ENCODE measurements at regions not wholly inside any gene's neighbourhood (a gene's known extent, or its start where the extent isn't known, plus 50 kb on each side); places are given as distances from the start of the nearest gene placed in this dataset.

DNA sequence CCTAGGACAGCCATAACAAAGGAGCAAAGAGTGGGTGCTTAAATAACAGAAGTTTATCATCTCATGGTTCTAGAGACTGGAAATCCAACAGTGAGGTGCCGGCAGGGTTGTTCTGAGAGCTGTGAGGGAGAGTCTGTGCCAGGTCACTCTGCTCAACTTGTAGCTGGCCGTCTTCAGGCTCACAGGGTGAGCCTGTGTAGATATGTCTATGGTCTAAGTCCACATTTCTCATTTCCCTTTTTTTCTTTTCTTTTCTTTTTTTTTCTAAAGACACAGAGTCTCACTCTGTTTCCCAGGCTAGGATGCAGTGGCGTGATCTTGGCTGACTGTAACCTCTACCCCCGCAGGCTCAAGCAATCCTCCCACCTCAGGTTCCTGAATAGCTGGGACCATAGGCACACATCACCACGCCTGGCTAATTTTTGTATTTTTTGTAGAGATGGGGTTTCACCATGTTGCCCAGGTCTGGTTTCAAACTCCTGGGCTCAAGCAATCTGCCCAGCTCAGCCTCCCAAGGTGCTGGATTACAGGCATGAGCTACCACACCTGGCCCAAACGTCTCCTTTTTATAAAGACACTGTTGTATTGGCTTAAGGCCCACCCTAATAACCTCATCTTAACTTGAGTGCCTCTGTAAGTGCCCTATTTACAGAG, 142.2 kb downstream of the SP3 start:
- DNase-seq (ENCODE audit: low spot score) = no peak

DNA sequence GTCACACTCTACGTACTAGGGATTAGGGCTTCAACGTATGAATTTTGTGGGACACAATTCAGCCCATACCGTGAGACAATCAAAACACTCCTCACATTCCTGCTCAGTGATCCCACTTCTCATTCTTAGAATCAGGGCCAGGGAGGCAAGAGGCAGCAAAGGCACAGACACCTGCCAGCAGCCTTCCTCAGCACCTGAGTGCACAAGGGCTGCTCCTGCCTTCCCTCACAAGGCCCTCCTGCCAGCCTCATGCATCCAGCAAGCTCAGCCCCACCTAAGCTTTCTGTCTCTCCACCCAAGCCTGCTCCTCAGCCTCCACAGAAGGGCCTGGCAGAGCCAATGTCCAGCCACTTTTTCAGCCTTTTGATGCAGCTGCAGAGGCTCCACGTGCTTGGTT, 141.6 kb downstream of the SP3 start:
- DNase-seq (ENCODE audit: low spot score) = no peak

DNA sequence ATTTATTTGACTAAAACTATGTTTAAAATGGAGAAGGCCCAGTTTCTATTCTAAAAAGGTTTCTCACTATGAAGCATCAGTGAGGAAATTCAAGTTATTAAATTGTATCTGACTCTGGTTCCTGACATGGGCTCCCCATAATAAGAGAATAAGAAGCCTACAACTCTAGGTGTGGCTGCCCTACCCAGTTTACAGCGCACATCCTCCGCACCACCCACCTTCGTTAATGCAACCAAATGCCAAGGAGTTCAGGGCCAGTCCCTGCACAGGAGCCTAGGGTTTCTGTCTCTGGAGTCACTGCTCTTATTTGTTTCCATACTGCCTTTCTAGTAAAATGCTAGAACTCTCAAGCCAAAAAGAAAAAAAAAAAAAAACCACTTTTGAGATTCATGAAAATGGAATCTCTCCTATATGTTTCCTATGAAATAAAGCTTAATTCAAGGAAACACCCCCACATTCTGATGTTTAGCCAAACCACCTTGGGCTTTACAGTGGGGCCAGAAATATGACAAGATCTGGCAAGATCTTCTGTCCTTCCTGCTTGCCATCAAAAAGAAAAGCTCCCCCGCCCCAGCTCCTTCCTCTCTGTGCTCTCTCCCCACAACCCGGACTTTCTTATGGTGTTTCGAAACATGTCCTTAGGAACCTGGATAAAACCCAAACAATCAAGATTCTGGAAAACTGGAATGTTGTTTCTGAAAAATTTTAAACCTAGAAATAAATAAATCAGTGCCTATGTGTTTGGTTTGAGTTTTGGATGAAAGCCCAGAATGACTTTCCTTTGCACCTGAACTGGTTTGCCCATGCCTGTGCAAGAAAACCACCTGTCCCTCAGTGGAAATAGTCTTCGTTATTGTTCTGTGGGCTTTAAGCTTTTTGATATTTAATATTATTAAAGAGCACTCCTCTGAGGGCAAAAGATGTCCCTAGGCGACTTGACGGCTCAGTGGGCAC, 136.7 kb downstream of the SP3 start:
- DNase-seq (ENCODE audit: low spot score) = no peak

DNA sequence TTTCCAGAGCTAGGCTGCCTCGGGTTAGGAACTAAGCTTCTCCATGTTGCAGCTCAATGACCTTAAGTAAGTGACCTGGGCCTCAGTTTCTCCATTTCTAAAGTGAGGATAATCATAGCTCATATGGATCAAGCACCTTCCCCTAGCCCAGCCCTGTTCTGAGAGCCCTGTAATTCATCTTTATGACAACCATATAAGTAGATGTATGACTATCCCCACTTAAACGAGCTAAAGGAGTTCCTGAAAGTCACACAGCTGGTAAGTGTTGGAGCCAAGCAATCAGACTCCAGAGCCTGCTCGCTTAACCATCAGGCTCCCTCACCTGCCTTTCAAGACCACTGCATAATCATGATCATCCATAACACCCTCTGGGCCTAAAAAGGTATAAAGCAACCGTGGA, 135.4 kb downstream of the SP3 start:
- DNase-seq (ENCODE audit: low spot score) = no peak

DNA sequence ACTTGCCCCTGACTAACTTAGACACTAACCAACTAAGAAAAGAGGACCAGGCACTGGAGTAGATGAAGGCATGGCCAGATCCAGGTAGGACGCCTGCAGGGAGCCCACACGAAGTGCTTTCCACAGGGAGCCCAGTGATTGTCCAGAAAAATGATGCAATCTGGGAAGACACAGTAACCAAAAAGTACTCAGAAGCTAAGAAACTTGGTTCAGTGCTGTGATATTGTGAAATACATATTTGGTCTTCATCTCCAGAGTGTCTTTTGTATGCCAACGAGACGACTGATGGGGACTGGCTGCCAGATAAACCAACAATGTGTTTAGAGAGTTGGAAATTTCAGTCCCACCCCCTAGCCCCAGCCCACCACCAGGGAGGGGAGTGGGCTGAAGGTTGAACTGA, 135.0 kb downstream of the SP3 start:
- no peak for DNase-seq (ENCODE audit: low spot score)

DNA sequence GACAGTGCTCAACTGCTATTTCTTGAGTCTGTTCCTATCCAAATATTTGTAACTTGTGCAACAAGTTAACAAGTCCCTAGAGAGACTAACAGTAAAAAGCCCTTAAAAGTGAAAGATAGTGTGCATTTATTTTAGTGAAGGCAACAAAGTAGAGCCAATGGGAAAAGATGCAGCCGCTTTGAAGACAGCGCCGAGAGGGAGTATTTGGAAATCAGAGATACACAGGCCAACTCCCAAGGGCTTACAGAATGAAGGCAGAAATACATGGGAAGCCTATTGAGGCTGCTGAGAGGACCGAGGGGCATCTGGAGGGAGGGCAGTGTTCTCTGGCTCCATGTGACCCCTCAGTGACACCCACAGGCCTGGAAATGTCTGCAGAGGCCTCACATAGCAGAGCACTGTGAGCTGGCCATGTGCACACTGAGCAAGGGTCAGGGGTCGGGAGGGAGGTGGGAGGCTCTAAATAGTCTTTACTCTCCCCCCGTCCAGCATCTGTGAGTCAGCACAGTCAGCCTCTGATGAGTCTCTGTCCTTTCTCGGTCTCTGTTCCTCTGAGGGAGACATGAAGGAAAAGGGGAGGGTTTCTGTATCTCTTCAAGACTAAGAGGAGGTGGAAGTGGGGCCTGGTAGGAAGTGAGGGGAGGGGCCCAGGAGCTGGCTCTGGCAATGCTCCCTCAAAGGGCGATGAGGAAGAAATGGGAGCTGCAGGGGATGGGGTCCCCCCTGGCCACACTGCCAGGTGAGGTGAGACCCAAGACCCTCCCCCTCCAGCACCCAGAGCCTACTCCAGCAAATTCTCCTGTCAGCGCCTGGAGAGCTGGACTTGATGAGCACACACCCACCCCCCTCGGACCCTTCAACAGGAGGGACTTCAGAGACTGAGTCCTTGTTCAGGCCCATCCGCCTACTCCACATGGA, 133.6 kb downstream of the SP3 start:
- DNase-seq (ENCODE audit: low spot score) = no peak

DNA sequence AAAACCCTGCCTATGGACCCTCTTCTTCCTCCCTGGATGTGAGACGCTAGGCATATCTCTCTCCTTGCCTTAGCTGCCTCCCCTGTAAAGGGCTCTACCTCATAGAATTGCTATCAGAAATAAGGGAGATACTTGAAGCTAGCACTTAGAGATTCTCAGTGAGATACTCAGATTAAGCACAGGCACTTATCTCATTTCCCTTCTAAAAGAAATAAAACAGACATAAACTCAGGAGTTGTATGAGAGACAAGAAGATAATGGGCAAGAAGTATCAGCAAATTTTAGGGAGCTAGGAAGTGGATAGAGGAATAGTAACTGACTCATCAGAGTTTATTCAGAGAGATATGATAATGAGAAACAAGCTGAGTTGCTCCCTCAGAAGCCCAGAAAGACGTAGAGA, 131.0 kb downstream of the SP3 start:
- DNase-seq (ENCODE audit: low spot score) = no peak

DNA sequence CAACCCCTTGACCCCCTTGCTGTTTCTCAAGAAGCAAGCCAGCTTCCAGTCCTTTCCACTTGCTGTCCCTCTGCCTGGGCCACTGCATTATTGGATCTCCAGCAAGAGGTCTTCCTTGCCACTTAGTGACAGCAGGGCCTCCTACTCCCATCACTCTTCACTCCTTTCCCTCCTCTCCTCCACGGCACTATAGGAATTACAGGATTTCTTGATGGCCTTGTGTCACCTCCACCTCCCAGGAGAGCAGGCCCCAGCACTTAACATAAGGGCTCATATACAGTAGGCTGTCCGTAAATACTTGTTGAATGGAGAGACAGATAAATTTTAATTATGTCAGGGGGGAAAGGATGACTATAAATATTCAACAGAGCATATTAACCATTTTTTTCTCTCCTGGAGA, 129.4 kb downstream of the SP3 start:
- DNase-seq (ENCODE audit: low spot score) = no peak

DNA sequence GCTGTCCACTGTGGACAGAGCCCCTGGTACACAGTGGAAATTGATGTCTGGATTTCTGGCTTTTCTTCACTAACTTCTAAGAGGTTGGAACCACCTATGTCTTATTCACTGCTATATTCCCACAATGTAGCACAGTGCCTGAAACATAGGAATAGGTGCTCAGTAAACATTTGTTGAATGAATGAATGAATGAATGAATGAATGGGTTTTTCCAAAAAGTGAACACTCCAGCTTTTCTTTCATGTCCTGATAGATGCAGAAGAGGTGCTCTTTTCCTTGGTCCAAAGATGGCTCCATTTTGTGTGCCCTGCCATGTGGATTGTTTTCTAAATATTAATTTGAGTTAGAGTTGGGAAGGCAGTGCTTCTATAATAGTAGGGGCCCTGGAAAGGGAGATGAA, 124.1 kb downstream of the SP3 start:
- no peak for DNase-seq (ENCODE audit: low spot score)

DNA sequence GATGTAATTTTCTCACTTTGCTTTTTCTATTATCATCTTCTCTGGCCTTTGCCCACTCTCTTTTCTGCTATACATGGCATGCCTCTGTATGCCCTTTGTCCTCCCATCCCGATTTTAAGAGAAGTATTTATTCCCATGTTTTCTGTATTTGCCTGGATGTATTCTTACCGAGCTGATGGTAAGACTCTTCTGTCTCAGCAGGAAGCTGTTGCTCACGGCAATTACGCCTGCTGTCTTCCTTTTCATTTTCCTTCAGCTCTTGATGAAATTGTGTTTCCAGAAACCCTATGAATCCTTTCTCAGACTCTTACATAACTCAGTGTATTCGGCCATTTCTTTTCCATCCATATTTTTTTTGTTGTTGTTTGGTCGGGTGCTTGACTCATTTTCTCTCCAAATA, 121.6 kb downstream of the SP3 start:
- no peak for DNase-seq (ENCODE audit: low spot score)

DNA sequence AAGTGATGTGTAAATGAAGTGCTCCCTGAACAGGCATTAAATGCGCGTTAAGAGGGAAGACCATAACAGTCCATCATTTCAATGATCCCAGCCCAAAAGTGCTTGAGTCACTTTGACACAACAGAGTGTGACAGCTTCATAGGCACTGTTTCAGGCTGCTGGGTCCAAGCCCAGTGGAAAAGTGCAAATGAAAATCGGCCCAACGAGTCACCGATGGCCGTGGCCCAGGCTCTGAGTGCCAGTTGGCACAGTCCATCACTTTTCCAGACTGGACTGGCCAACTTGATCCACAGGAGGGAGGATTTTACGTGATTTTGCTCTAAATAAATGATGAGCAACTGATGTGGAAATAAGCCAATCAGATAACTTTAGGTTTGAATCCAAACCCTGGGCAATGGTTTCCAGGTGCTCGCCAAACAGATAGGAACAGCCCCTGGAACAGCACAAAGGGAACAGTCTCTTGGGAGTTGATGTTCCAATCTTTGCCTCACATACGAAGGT, 114.0 kb downstream of the SP3 start:
- DNase-seq (ENCODE audit: low spot score) = no peak

DNA sequence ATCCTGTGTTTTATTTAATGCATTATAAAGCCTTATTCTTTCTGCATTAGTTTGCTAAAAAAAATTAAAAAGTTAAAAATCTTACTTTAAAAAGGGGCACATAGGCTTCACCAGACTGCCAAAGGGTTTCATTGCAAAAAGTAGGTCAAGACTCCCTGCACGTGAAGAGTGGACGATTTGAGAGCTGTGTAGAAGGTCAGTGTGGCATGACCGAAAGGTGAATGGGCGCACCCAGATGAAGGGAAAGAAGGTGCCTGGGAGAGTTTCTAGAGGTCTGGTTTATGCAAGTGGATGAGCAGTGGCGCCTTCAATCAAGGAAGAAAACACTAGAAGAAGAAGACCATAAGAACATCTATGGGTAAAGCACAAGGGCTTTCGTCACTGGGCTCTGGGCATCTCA, 111.0 kb downstream of the SP3 start:
- no peak for DNase-seq (ENCODE audit: low spot score)

DNA sequence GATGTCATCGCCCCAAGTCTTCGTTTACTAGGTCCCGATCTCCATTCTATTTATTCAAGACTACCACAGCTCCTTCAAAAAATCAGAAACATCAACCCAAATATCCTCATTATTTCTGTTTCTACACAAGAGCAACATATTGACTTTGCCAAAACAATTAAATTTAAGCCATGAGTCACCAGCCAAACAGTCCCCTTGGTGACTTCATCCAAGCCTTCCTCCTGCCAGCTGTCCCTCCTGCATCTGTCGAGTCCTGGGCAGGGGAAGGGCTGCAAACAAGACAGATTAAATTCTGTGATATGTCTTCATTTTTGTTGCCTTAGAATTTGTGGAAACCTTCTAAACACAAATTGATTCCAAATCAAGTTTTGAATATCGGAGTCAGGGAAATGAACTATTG, 110.3 kb downstream of the SP3 start:
- DNase-seq (ENCODE audit: low spot score) = no peak

DNA sequence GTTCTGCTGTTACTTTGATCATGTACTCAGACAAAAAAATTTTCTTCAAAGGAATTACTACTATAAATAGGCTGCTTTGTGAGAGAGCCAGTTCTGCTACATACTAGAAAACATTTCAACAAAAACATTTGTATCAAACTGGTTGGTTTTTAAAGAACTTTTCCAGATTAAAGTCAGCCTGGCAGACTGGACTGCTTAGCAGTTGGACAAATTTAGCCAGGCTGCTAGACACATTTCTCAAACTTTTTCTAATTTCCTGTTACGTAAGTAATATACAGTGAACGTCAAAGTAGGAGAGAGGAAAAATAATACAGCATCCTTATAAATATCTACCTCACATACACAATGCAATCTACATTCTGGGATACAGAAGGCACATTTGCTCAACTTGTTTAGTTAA, 109.5 kb downstream of the SP3 start:
- DNase-seq (ENCODE audit: low spot score) = no peak
